GM10248 (cell line): ENCODE measurements at regions not wholly inside any gene's neighbourhood (a gene's known extent, or its start where the extent isn't known, plus 50 kb on each side); places are given as distances from the start of the nearest gene placed in this dataset.
A peak's percentile ranks its signal among the peaks of the same experiment; 100 is the strongest.

Experiments
- CTCF ChIA-PET: fragments of 300-600 bp; sonication (Branson Sonifier 250); formaldehyde crosslinking; extraction: SDS; loops from one replicate; lab custom pipeline; 2021; ENCODE audit warnings: antibody characterized with exemption; lab: Yijun Ruan, JAX
- POLR2A ChIA-PET: fragments of 350-650 bp; sonication (Branson Sonifier 250); formaldehyde crosslinking; extraction: SDS; loops from one replicate; lab custom pipeline; 2020; ENCODE audit warnings: antibody characterized with exemption; lab: Yijun Ruan, JAX
- DNase-seq: peaks from one replicate; pipeline ENCODE4 v3.0.0; 2012; ENCODE audit errors: extremely low spot score
- CTCF ChIP-seq: IDR thresholded peaks from 2 replicates; pipeline ENCODE4 v1.5.1; 2012; ENCODE audit warnings: mild to moderate bottlenecking, low read depth; ENCODE audit errors: extremely low read depth, missing control alignments, control extremely low read depth

- no peak for TF ChIP-seq CTCF
- ChIA-PET POLR2A (no interaction called here), CTCF (no interaction called here)
- DNase-seq = no peak
Observed at GRCh38 chrX:20461002-20461401, 194.3 kb upstream of the RPS6KA3 start.

- POLR2A ChIA-PET = no interaction called here
- no peak for TF ChIP-seq CTCF
- DNase-seq = no peak
- CTCF ChIA-PET = interaction anchor here (1.5 kb wide), 1 partner anchor 301 kb away, joined by 3 read pairs; no protein-coding TSS in a partner anchor
Observed at GRCh38 chrX:20459410-20460350, 193.0 kb upstream of the RPS6KA3 start.

GRCh38 chrX:20456971-20457370 is 190.3 kb upstream of the RPS6KA3 start:
- ChIA-PET POLR2A (no interaction called here), CTCF (interaction anchor here (1.0 kb wide), 2 partner anchors 59 to 198 kb away, joined by 3 to 4 read pairs; no protein-coding TSS in a partner anchor)
- no peak for DNase-seq
- no peak for TF ChIP-seq CTCF

- ChIA-PET CTCF (no interaction called here), POLR2A (no interaction called here)
- DNase-seq = no peak
- TF ChIP-seq CTCF = no peak
Observed at GRCh38 chrX:20455001-20455400, 188.3 kb upstream of the RPS6KA3 start.

GRCh38 chrX:20454117-20454516 is 187.4 kb upstream of the RPS6KA3 start:
- no peak for TF ChIP-seq CTCF
- ChIA-PET POLR2A (no interaction called here), CTCF (no interaction called here)
- DNase-seq = no peak

- ChIA-PET CTCF (no interaction called here), POLR2A (no interaction called here)
- TF ChIP-seq CTCF = no peak
- peak; percentile 9 for DNase-seq
Observed at GRCh38 chrX:20452487-20452886, 185.8 kb upstream of the RPS6KA3 start.
